ENCODE measurements at regions not wholly inside any gene's neighbourhood (a gene's known extent, or its start where the extent isn't known, plus 50 kb on each side); places are given as distances from the start of the nearest gene placed in this dataset.

GRCh38 chr2:64737547-64737946, 83.8 kb upstream of the SERTAD2 start (continued):
- TF ChIP-seq PBX3 (IDR thresholded peaks at IDR 0.05) (no peak), MEF2A (IDR thresholded peaks at IDR 0.05; ENCODE audit: borderline replicate concordance, low read depth) (no peak), TEAD4 (IDR thresholded peaks at IDR 0.05; ENCODE audit: borderline replicate concordance, insufficient read depth) (no peak), RCOR1 (IDR thresholded peaks at IDR 0.05; ENCODE audit: low read length) (no peak), ELF1 (IDR thresholded peaks at IDR 0.05) (no peak), MAX (IDR thresholded peaks at IDR 0.05; ENCODE audit: low read depth) (no peak), GABPA (IDR thresholded peaks at IDR 0.05; ENCODE audit: low read depth) (no peak), MXI1 (IDR thresholded peaks at IDR 0.05; ENCODE audit: low read depth, low read length) (no peak)

- H3K9me2 ChIP-seq, result no peaks in the 10 kb centered on the region
- no peak for DNase-seq
- H3K36me3 ChIP-seq (replicated peaks in 1 of 2; ENCODE audit: control insufficient read depth in 1 of 2, insufficient read depth in 2 of 2, low read length in 1 of 2), result no peaks in the 10 kb centered on the region
- H3K27me3 ChIP-seq (ENCODE audit: insufficient read depth), result no peaks in the 10 kb centered on the region
- no peak overlapping the region for H2AFZ ChIP-seq (ENCODE audit: low read depth)
- POLR2A ChIA-PET, result no interaction called here
- CTCF ChIA-PET, result interaction anchor here (0.9 to 2.4 kb wide), 3 partner anchors 12 to 92 kb away, joined by 3 to 9 read pairs (median 3); no protein-coding TSS in a partner anchor
- H3K4me3 ChIP-seq (ENCODE audit: low read depth in 2 of 2, low read length in 1 of 2), result no peak overlapping the region
- no peak overlapping the region for H3K4me2 ChIP-seq
- peaks cover 9% of the 10 kb centered on the region for H3F3A ChIP-seq (replicated peaks; ENCODE audit: insufficient read depth)
- no peaks in the 10 kb centered on the region for H4K20me1 ChIP-seq (ENCODE audit: insufficient read depth)
- no peaks in the 10 kb centered on the region for H3K9me3 ChIP-seq
- H3K27ac ChIP-seq (ENCODE audit: low read depth in 2 of 2, low read length in 1 of 2), result no peak overlapping the region
- peaks cover 8% of the 10 kb centered on the region for H3K79me2 ChIP-seq (ENCODE audit: insufficient read depth)
- TF ChIP-seq MXI1 (IDR thresholded peaks at IDR 0.05; ENCODE audit: low read depth, low read length), result no peak
- no peaks in the 10 kb centered on the region for H3K4me1 ChIP-seq (ENCODE audit: control insufficient read depth in 1 of 2, insufficient read depth in 2 of 2, low read depth in 1 of 2, low read length in 1 of 2)
- WGBS (ENCODE audit: low lambda C conversion rate), result 100% methylated on average over 1 of the region's 1 CpG
- no peak overlapping the region for H3K9ac ChIP-seq
Measured at GRCh38 chr2:64738026-64738425, 84.3 kb upstream of the SERTAD2 start.

- DNase-seq, result no peak
- WGBS (ENCODE audit: low lambda C conversion rate), result 85% methylated on average over 1 of the region's 1 CpG
- Histone ChIP-seq H3K4me3 (ENCODE audit: low read depth in 2 of 2, low read length in 1 of 2) (no peak overlapping the region), H3K4me1 (ENCODE audit: control insufficient read depth in 1 of 2, insufficient read depth in 2 of 2, low read depth in 1 of 2, low read length in 1 of 2) (no peaks in the 10 kb centered on the region; a peak in 1 of 4 replicates), H3K27ac (ENCODE audit: low read depth in 2 of 2, low read length in 1 of 2) (no peak overlapping the region), H2AFZ (ENCODE audit: low read depth) (no peak overlapping the region), H3K36me3 (replicated peaks in 1 of 2; ENCODE audit: control insufficient read depth in 1 of 2, insufficient read depth in 2 of 2, low read length in 1 of 2) (no peaks in the 10 kb centered on the region), H3F3A (replicated peaks; ENCODE audit: insufficient read depth) (peaks cover 9% of the 10 kb centered on the region), H3K9ac (no peak overlapping the region), H3K4me2 (no peak overlapping the region), H3K27me3 (ENCODE audit: insufficient read depth) (no peaks in the 10 kb centered on the region), H3K9me2 (no peaks in the 10 kb centered on the region), H3K9me3 (no peaks in the 10 kb centered on the region), H3K79me2 (ENCODE audit: insufficient read depth) (peaks cover 22% of the 10 kb centered on the region), H4K20me1 (ENCODE audit: insufficient read depth) (no peaks in the 10 kb centered on the region)
- CTCF ChIA-PET, result interaction anchor here (0.9 to 1.4 kb wide), 4 partner anchors 8 to 122 kb away, joined by 3 to 5 read pairs (median 4); partner anchors contain the start of gene SERTAD2
- POLR2A ChIA-PET, result no interaction called here
- TF ChIP-seq SMC3 (IDR thresholded peaks at IDR 0.05; ENCODE audit: low read depth, low read length) (no peak), CHD2 (IDR thresholded peaks at IDR 0.05; ENCODE audit: low read length, partially characterized antibody) (no peak), RFX5 (IDR thresholded peaks at IDR 0.05; ENCODE audit: low read length) (no peak), FOXM1 (IDR thresholded peaks at IDR 0.05; ENCODE audit: low read depth) (no peak), REST (IDR thresholded peaks at IDR 0.05; ENCODE audit: low read depth, low read length) (no peak), USF2 (IDR thresholded peaks at IDR 0.05; ENCODE audit: borderline replicate concordance, low read depth, low read length) (no peak), YY1 (IDR thresholded peaks at IDR 0.05; ENCODE audit: low read depth) (no peak), MAX (IDR thresholded peaks at IDR 0.05; ENCODE audit: low read depth) (no peak), RXRA (IDR thresholded peaks at IDR 0.05; ENCODE audit: borderline replicate concordance, low read depth) (no peak), ELF1 (IDR thresholded peaks at IDR 0.05) (no peak), ZBTB33 (IDR thresholded peaks at IDR 0.05; ENCODE audit: borderline replicate concordance, low read depth) (no peak)
Measured at GRCh38 chr2:64742678-64743077, 89.0 kb upstream of the SERTAD2 start.
